NCI-H748 (cell line): ENCODE measurements at regions not wholly inside any gene's neighbourhood (a gene's known extent, or its start where the extent isn't known, plus 50 kb on each side); places are given as distances from the start of the nearest gene placed in this dataset.

Experiments used
- DNase-seq: peaks from one replicate; lab custom pipeline; 2025; ENCODE audit not compliant: unreplicated experiment; lab: John Stamatoyannopoulos, UW

DNA sequence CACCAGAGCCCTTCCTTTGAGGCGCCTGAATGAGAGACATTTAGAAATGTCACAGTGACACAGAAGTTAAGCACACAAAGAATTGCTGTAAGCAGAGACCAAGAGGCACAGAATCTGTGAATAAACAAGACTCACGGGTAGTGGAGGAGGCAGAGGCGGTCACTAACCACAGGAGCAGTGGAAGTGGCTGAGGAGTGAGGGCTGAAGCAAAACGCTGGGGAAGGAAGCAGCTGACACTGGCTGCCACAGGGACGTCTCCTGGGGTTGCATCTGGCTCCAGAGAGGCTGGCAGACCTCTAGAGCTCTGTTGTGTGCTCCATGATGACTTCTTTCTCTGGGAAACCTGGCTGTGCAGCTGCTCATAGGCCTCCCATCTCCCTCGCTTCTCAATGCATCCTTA lies 65.0 kb upstream of the SLC2A12 start:
- DNase-seq: no peak

DNA sequence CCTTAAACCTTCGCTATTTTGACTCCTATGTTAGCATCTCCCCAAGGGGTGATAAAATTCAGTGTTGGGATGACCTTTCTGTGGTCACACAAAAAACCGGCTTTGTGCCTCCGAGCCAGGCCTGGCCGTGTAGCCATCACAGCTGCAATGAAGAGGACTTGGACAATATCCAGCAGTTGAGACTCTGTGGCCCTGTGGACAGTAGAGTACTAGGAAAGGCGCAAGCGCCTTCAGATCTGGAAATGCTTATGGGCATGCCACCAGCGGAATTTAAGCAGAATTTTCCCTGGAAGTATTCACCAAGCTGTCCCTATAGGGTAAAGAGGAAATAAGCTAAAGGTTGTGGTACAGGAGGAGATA lies 63.3 kb upstream of the SLC2A12 start:
- DNase-seq: no peak

DNA sequence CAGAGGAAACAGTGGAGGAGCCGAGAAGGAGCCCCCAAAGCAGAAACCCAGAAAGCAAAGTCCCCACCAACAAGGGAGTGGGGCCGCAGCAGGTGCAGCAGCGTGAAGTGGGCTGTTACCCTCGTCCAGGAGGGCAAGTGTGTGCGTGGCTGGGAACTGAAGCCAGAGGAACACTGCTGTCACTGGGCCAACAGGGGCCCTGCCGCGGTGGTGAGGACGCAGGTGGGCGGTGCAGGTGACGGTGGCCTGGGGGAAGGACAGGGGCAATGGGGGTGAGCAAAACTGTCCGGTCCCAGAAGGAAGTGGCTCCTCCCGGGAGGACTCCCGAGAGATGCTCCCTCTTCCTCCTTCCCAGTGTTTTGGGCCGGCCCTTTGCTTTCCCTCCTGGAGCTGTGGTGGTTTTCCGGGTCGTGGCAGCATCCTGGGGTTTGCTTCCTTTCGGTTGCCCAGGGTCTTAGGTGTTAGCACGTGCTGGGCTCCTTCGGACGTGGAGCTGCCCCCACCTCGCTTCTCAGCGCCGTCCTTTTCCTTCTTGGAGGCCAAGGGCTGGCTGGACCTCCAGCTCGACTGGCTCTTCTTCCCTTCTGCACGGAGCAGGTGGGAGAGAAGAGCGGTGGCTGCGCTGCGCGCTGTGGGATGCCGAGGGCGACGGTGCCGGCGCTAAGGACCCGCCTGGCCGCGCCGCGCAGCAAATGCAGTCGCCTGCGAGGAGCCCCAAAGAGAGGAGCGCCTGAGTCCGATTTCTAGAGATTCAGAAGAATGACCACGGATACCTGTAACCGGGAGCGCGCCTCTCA lies 62.7 kb upstream of the SLC2A12 start:
- no peak for DNase-seq

DNA sequence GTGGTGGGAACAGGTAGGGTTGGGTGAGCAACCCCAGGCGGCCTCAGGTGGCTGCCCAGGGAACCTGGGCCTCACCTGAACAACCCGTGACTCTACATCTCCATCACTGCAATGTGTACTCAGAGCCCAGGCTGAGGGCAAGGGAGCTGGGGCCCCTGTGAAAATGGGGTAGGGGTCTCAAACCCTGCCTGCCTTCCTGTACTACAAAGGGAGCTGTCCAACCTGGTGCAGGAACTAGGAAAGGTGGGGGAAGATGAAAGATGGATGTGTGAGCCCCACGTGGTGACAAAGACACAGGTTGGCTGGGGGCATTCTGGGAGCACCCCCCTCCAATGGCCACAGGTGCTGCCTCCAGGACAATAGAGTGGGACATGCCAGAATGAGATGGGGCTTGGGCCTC lies 62.1 kb upstream of the SLC2A12 start:
- no peak for DNase-seq

DNA sequence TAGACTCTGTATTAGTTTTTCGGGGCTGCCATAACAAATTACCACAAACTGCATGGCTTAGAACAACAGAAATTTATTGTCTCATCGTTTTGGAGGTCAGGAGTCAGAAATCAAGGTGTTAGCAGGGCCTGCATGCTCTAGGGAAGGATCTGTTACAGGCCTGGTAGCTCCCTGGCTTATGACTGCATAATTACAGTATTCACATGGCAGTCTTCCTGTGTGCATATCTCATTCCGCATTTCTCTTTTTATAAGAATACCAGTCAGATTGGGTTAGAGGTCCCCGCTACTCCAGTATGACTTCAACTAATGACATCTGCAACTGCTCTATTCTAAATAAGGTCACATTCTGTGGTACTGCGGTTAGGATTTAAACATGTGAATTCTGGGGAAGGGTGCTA lies 59.3 kb upstream of the SLC2A12 start:
- DNase-seq: no peak

GRCh38 chr6:134111062-134111677 lies 58.7 kb upstream of the SLC2A12 start:
- peak; percentile 61 for DNase-seq

GRCh38 chr6:134106702-134107101 lies 54.3 kb upstream of the SLC2A12 start:
- DNase-seq: no peak

DNA sequence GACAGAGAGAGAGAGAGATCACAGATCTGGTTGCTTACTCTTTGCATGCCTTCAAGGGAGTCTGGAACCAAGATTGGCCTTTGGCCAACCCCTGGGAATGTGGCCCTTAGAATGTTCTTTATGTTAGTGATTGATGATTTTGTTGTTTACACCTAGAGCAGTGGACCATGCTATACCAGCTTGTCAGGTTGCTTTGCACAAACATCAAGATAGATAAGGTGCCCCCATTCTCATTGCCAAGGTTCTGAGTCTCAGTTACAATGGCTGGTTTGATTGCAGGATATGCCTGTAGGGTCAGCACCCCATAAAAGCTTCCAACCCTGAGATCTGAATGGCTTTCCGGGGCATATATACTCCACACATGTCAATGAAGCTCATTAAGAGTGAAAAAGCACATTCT lies 53.5 kb upstream of the SLC2A12 start:
- DNase-seq: no peak

GRCh38 chr6:134103006-134103405 lies 50.6 kb upstream of the SLC2A12 start:
- no peak for DNase-seq
